GM23338 (cell line): ENCODE measurements at regions not wholly inside any gene's neighbourhood (a gene's known extent, or its start where the extent isn't known, plus 50 kb on each side); places are given as distances from the start of the nearest gene placed in this dataset.

Experiments used
- ATAC-seq: fragments of 200-7000 bp; cut with Tn5 transposase; 3 replicates; pipeline ENCODE4 v1.9.1; 2020
- DNase-seq: peaks from one replicate; pipeline ENCODE4 v3.0.0-alpha.2; 2015; ENCODE audit warnings: low spot score
- H2AFZ ChIP-seq: fragments of 200-600 bp; sonication (generic); 2 replicates; pipeline ENCODE4 v1.8.0; 2016; ENCODE audit warnings: antibody characterized with exemption, mild to moderate bottlenecking, moderate library complexity
- H3F3A ChIP-seq: fragments of 200-600 bp; sonication (generic); replicated peaks from 2 replicates; pipeline ENCODE4 v1.8.0; 2017; ENCODE audit warnings: antibody characterized with exemption, mixed run types, low read depth
- H3K27ac ChIP-seq: fragments of 200-600 bp; sonication (generic); 2 replicates; pipeline ENCODE4 v1.6.1; 2016; ENCODE audit warnings: low read depth
- H3K27me3 ChIP-seq: fragments of 200-600 bp; sonication (generic); 2 replicates; pipeline ENCODE4 v1.8.0; 2016; ENCODE audit warnings: mild to moderate bottlenecking, mixed run types, moderate library complexity; ENCODE audit not compliant: insufficient read depth
- H3K36me3 ChIP-seq: fragments of 200-600 bp; sonication (generic); 2 replicates; pipeline ENCODE4 v1.8.0; 2016; ENCODE audit warnings: mild to moderate bottlenecking; ENCODE audit not compliant: insufficient read depth
- H3K4me1 ChIP-seq: fragments of 200-600 bp; sonication (generic); 2 replicates; pipeline ENCODE4 v1.8.0; 2016; ENCODE audit warnings: mild to moderate bottlenecking, moderate library complexity; ENCODE audit not compliant: insufficient read depth
- H3K4me2 ChIP-seq: fragments of 200-600 bp; sonication (generic); 2 replicates; pipeline ENCODE4 v1.7.1; 2017; ENCODE audit warnings: mixed run types
- H3K4me3 ChIP-seq: fragments of 200-600 bp; sonication (generic); 2 replicates; pipeline ENCODE4 v1.6.1; 2016; ENCODE audit warnings: mixed run types
- H3K79me2 ChIP-seq: fragments of 200-600 bp; sonication (generic); replicated peaks from 2 replicates; pipeline ENCODE4 v1.8.0; 2017; ENCODE audit warnings: mild to moderate bottlenecking; ENCODE audit not compliant: insufficient read depth
- H3K9me2 ChIP-seq: fragments of 200-600 bp; sonication (generic); 2 replicates; pipeline ENCODE4 v1.8.0; 2017; ENCODE audit not compliant: insufficient read depth
- H4K20me1 ChIP-seq: fragments of 200-600 bp; sonication (generic); replicated peaks from 2 replicates; pipeline ENCODE4 v1.8.0; 2017; ENCODE audit warnings: mild to moderate bottlenecking; ENCODE audit not compliant: insufficient read depth
- H3K27ac Mint-ChIP-seq: 2 replicates; pipeline ENCODE4 v1.8.0; 2020; ENCODE audit warnings: inconsistent platforms, mild to moderate bottlenecking, moderate library complexity, mixed read lengths
- H3K27me3 Mint-ChIP-seq: 3 replicates; pipeline ENCODE4 v1.8.0; 2022; ENCODE audit warnings: low read depth, mild to moderate bottlenecking, moderate library complexity, mixed read lengths, inconsistent platforms; ENCODE audit not compliant: insufficient read depth, poor library complexity
- H3K36me3 Mint-ChIP-seq: 3 replicates; pipeline ENCODE4 v1.8.0; 2021; ENCODE audit warnings: low read depth, mild to moderate bottlenecking, inconsistent platforms, moderate library complexity, mixed read lengths
- H3K4me1 Mint-ChIP-seq: 3 replicates; pipeline ENCODE4 v1.8.0; 2020; ENCODE audit warnings: mild to moderate bottlenecking, inconsistent platforms, mixed read lengths
- H3K4me3 Mint-ChIP-seq: 3 replicates; pipeline ENCODE4 v1.8.0; 2021; ENCODE audit warnings: moderate library complexity, mild to moderate bottlenecking, inconsistent platforms, mixed read lengths
- H3K9me3 Mint-ChIP-seq: 3 replicates; pipeline ENCODE4 v1.8.0; 2020; ENCODE audit warnings: moderate library complexity, mild to moderate bottlenecking, inconsistent platforms, mixed read lengths
- CREB1 ChIP-seq: fragments of 250-450 bp; sonication (Bioruptor Pico); IDR thresholded peaks from 2 replicates; pipeline ENCODE4 v1.5.0; 2020; ENCODE audit warnings: low read depth, mild to moderate bottlenecking, moderate library complexity
- EZH2 ChIP-seq: fragments of 200-600 bp; sonication (generic); IDR thresholded peaks from one replicate; pipeline ENCODE4 v1.8.0; 2017; ENCODE audit warnings: antibody characterized with exemption, mild to moderate bottlenecking, low read depth; ENCODE audit not compliant: unreplicated experiment
- EZH2phosphoT487 ChIP-seq: fragments of 200-600 bp; sonication (generic); IDR thresholded peaks from one replicate; pipeline ENCODE4 v1.8.1; 2018; ENCODE audit warnings: antibody characterized with exemption; ENCODE audit not compliant: unreplicated experiment
- JUNB ChIP-seq: IDR thresholded peaks from one replicate; pipeline ENCODE4 v1.6.1; 2016; ENCODE audit warnings: antibody characterized with exemption; ENCODE audit not compliant: unreplicated experiment
- NANOG ChIP-seq: IDR thresholded peaks from 2 replicates; pipeline ENCODE4 v1.6.1; 2016; ENCODE audit warnings: antibody characterized with exemption, borderline replicate concordance
- POLR2AphosphoS5 ChIP-seq: IDR thresholded peaks from 2 replicates; pipeline ENCODE4 v1.6.1; 2016; ENCODE audit warnings: antibody characterized with exemption, low read depth
- REST ChIP-seq: IDR thresholded peaks from one replicate; pipeline ENCODE4 v1.6.1; 2018; ENCODE audit warnings: antibody characterized with exemption; ENCODE audit not compliant: unreplicated experiment
- STAT1 ChIP-seq: IDR thresholded peaks from one replicate; pipeline ENCODE4 v1.6.1; 2016; ENCODE audit warnings: antibody characterized with exemption; ENCODE audit not compliant: unreplicated experiment
- ZNF114 ChIP-seq: fragments of 250-450 bp; sonication (Bioruptor Pico); IDR thresholded peaks from 2 replicates; pipeline ENCODE4 v1.5.0; 2020; ENCODE audit warnings: mild to moderate bottlenecking, moderate library complexity
- ZNF331 ChIP-seq: fragments of 250-450 bp; sonication (Bioruptor Pico); IDR thresholded peaks from 2 replicates; pipeline ENCODE4 v1.5.0; 2020; ENCODE audit warnings: low read depth, mild to moderate bottlenecking, moderate library complexity
- ZNF462 ChIP-seq: fragments of 250-450 bp; sonication (Bioruptor Pico); IDR thresholded peaks from 2 replicates; pipeline ENCODE4 v1.5.0; 2020; ENCODE audit warnings: mild to moderate bottlenecking, moderate library complexity
- TF ChIP-seq, protein P1 (sequence below): IDR thresholded peaks from 2 replicates; pipeline ENCODE4 v1.6.1; 2016; ENCODE audit warnings: antibody characterized with exemption
- TF ChIP-seq, protein P2 (sequence below), 2 experiments: fragments of 200-600 bp in 1 of 2; sonication (generic) in 1 of 2; conservative IDR thresholded peaks; 2 replicates each; pipeline versions ENCODE4 v1.5.1 to v1.6.1; 2016 to 2017; ENCODE audit warnings: antibody characterized with exemption in 2 of 2, low read depth in 2 of 2, mild to moderate bottlenecking in 2 of 2, moderate library complexity in 1 of 2

DNA sequence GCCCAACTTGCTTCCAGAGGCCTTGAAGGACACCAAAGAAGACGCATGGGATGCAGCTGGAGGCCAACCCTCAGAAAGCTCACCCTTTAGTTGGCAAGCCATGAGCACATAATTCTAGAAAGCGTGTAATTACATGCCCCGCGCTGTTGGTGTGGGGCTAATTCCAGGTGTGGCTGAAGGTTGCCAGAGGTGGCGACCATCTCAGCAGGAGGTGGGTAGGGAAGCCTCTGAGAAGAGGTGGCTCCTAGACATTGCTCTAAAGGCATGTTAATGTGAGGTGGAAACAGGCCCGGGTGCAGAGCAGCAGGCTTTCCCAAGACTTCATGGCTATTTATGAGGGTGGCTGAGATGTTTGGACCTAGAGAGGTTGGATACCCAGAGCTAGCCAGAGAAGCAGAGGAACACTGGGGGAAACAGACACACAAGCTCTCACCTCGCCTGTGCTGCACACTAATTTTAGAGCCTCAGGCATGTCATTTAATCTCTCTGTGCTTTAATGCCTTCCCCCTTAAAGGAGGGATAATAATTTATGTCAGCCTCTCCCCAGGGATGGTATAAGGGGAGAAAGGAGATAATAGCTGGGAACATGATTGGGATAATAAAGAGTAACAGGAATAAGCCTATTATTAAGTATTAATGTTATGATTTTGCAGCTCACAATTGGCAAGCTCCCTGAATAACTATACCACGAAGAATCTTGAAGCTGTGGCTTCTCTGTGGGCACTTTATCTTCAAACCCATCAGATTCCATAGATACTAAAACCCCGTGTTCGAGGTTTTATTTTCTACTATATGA lies 60.0 kb upstream of the HELT start:
- Histone ChIP-seq H3K4me1 (no peaks in the 10 kb centered on the region), H3K4me3 (no peak overlapping the region), H3F3A (no peaks in the 10 kb centered on the region), H3K36me3 (no peaks in the 10 kb centered on the region), H2AFZ (0 out of 2 replicates have a peak overlapping the region, but pooled peaks have one; percentile 18), H4K20me1 (no peaks in the 10 kb centered on the region), H3K27me3 (no peaks in the 10 kb centered on the region), H3K27ac (no peak overlapping the region), H3K9me2 (0 out of 2 replicates have a peak, but pooled peaks cover 3% of the 10 kb centered on the region), H3K4me2 (no peak overlapping the region), H3K79me2 (no peaks in the 10 kb centered on the region)
- no peak overlapping the region for H3K4me3 Mint-ChIP-seq
- no peak for ATAC-seq
- H3K36me3 Mint-ChIP-seq: no peaks in the 10 kb centered on the region
- TF ChIP-seq STAT1 (no peak), ZNF462 (CRISPR knock-in tag) (no peak), ZNF114 (CRISPR knock-in tag) (no peak), CREB1 (no peak), NANOG (no peak), REST (no peak), EZH2 (no peak), ZNF331 (CRISPR knock-in tag) (no peak), EZH2phosphoT487 (no peak), JUNB (no peak), POLR2AphosphoS5 (no peak)
- TF ChIP-seq, protein P1, sequence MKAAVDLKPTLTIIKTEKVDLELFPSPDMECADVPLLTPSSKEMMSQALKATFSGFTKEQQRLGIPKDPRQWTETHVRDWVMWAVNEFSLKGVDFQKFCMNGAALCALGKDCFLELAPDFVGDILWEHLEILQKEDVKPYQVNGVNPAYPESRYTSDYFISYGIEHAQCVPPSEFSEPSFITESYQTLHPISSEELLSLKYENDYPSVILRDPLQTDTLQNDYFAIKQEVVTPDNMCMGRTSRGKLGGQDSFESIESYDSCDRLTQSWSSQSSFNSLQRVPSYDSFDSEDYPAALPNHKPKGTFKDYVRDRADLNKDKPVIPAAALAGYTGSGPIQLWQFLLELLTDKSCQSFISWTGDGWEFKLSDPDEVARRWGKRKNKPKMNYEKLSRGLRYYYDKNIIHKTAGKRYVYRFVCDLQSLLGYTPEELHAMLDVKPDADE: no peak
- TF ChIP-seq, protein P2, sequence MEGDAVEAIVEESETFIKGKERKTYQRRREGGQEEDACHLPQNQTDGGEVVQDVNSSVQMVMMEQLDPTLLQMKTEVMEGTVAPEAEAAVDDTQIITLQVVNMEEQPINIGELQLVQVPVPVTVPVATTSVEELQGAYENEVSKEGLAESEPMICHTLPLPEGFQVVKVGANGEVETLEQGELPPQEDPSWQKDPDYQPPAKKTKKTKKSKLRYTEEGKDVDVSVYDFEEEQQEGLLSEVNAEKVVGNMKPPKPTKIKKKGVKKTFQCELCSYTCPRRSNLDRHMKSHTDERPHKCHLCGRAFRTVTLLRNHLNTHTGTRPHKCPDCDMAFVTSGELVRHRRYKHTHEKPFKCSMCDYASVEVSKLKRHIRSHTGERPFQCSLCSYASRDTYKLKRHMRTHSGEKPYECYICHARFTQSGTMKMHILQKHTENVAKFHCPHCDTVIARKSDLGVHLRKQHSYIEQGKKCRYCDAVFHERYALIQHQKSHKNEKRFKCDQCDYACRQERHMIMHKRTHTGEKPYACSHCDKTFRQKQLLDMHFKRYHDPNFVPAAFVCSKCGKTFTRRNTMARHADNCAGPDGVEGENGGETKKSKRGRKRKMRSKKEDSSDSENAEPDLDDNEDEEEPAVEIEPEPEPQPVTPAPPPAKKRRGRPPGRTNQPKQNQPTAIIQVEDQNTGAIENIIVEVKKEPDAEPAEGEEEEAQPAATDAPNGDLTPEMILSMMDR (conservative IDR thresholded peaks at IDR 0.05; ENCODE audit: low read depth in 2 of 2): no peak
- H3K27me3 Mint-ChIP-seq: peaks cover 13% of the 10 kb centered on the region
- H3K9me3 Mint-ChIP-seq: no peaks in the 10 kb centered on the region
- H3K4me1 Mint-ChIP-seq: peaks cover 6% of the 10 kb centered on the region; the same call in 2 of the 3 replicates
- H3K27ac Mint-ChIP-seq: no peak overlapping the region
- DNase-seq: no peak
